ENCODE measurements at regions not wholly inside any gene's neighbourhood (a gene's known extent, or its start where the extent isn't known, plus 50 kb on each side); places are given as distances from the start of the nearest gene placed in this dataset.
A peak's percentile ranks its signal among the peaks of the same experiment; 100 is the strongest.
"Not testable (repeated sequence)": the region's sequence is repeated elsewhere in the genome, so short reads cannot be mapped to it uniquely, and the experiment has no call there.

DNA sequence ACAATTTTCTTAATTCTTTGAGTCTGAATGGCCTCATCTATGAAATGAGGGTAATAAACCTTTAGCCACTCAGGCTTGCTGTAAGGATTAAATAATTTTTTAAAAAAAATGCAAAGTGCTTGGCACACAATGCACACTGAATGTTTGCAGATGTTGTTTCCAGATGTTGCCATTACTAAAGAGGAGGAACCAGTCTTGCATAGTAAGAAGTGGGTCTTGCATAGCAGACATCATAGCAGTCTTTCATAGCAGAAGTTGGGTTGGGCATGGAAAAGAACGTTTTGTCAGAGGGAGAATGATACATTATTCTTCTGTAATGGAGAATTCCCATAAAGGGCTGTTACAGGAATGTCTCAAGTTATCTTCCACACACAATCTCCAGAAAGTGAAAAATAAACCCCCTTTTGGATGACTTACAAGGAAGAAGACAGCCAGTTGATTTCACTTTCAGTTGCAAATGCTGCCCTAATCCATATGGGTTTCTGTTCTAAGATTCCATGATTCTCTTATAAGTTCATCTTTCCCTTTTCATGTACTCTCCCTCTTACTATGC, 327.7 kb downstream of the SUCLG1 start:
- DNase-seq, result no peak

DNA sequence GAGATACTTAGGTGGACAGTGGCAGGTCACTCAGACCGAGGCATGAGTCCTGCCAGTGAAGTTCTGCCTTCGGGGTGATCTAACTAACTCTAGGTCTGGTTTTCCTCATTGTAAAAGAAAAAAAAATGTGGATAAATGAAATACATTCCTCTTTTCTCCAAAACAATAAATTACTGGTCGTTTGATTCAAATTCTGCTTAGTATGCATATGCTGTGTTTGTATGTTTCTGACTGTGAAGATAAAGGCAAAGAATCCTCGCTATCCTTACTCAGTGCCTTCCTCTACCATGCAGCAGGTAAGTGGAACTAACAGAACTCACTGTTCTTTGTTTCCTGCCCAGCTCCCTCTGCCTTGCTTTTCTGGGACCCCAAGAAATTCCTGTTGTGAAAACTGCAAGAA, 330.1 kb downstream of the SUCLG1 start:
- no peak for DNase-seq

DNA sequence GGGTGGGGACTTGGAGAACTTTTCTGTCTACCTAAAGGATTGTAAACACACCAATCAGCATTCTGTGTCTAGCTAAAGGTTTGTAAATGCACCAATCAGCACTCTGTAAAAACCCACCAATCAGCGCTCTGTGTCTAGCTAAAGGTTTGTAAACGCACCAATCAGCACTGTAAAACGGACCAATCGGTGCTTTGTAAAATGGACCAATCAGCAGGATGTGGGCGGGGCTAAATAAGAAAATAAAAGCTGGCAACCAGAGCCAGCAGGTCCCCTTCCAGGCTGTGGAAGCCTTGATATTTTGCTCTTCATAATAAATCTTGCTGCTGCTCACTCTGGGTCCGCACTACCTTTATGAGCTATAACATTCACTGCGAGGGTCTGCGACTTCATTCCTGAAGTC, 331.3 kb downstream of the SUCLG1 start:
- not testable (repeated sequence) for DNase-seq

DNA sequence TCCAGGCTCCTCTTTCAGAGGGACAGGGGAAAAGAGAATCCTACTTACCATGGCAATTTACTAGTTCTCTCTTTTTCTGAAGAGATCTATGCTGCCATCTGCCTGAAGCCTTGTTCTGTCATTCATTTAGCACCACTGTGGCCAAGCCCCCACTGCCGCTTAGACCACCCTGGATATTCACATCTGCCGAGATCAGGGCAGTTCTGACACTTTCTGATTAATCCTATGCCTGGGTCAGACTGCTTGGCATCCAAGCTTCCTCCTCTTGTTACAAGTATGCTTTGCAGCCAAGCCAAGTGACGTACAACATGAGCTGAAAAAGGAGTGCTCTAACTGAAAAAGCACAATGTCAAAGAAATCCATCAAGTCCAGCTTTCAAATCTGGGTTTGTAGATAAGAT, 332.6 kb downstream of the SUCLG1 start:
- DNase-seq, result no peak

DNA sequence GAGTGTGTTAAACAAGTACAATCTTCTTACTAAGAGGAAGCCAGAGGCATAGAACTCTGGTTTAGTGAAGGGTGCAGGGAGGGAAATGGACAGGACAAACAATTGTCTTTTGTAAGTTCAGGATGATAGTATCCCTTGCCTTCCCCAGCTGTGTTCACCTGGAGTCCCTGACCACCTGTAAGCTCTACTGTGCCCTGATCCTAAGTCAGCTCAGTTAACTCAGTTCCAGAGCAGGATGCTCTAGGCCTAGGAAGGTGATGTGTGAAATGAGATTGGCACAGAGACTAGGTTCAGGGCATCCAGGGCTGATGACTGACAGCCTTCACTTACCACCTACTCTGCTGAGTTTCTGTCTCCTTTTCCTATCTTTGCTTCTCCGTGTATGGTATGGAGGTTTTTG, 333.0 kb downstream of the SUCLG1 start:
- no peak for DNase-seq

DNA sequence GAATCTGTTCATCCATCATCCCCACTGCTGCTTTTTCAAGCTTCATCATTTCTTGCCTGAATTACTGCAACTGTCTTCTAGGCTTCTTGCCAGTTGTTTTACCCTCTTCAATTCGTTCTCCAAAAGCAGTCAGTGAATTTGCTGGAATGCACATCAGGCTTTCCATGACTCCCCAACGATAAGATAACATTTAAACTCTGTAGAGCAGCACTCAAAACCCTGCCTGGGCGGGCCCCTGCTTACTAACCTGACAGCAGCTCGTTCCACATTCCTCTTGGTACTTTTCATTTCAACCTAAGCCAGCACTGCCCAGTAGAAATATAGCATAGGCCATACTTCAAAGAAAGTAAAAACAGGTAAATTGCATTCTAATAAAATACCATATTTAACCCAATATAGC, 342.9 kb downstream of the SUCLG1 start:
- DNase-seq, result no peak

DNA sequence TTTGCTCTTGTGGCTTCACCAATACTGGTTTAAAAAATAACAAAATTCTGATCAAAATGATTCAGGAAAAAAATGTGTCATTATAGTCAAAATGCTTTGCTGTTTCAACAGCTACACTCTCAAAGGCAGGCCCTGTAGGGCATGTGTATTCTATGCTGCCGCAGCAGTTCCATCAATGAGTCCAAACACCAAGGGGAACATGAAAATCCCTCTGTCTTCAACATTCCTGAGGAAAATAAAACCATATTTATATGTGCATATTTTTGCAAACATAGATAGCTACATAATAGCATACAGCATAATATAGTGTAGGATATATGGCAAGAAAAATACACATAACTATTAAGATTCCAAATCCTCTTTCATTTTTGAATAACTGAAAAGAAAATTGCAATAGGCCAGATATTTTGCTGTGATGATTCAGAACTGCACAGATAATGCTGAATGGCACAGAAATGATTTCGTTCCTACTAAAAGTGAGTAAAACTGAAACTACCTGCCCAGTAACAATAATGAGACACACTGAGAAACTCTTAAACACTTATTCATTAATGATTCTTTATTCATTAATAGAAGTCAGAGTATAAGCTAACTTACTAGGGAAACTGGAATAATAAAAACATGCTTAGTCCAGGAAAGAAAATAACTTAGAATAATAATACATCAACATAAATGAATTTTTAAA, 343.8 kb downstream of the SUCLG1 start:
- DNase-seq, result no peak

DNA sequence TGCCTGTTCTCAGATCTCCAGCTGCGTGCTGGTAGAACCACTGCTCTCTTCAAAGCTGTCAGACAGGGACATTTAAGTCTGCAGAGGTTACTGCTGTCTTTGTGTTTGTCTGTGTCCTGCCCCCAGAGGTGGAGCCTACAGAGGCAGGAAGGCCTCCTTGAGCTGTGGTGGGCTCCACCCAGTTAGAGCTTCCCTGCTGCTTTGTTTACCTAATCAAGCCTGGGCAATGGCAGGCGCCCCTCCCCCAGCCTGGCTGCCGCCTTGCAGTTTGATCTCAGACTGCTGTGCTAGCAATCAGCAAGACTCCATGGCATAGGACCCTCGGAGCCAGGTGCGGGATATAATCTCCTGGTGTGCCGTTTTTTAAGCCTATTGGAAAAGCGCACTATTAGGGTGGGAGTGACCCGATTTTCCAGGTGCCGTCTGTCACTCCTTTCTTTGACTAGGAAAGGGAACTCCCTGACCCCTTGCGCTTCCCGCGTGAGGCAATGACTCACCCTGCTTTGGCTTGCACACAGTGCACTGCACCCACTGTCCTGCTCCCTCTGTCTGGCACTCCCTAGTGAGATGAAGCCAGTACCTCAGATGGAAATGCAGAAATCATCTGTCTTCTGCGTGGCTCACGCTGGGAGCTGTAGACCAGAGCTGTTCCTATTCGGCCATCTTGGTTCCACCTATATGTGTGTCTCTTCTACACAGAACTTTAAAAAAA, 355.1 kb downstream of the SUCLG1 start:
- DNase-seq, result not testable (repeated sequence)

DNA sequence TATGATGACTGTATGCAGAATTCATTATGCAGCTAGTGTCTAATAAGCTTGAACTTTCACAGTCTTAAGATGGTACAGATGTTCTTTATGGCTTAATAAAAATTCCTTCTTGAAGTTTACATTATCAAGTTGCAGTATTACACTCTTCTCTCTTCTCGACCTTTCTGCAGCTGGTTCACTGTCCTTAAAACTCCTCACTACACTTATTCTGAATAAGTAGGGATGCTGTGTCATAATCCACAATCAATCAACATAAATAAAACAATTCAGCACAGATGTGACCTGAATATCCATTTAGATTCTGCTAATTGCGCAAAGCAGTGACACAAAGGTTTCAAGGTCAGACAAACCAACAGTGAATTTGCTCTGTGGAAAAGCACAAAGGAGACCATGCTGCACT, 356.8 kb downstream of the SUCLG1 start:
- DNase-seq, result no peak

DNA sequence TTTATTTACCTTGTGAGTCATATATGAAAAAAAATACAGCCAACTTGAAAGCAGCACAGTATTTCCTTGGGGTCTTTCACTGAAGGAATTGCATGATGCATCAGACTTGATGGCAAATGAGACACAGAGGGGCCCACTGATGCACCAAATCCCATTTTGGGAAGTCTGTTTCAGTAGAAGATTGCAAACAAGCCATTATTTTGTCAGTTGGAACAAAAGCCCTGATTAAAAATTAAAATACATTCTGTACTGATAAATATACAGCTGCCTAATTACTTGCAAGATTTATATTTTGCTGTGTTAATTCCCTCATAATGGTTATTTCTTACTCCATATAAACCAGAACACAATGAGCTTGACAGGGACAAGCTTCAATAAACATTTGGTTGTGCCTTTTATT, 370.4 kb downstream of the SUCLG1 start:
- no peak for DNase-seq

DNA sequence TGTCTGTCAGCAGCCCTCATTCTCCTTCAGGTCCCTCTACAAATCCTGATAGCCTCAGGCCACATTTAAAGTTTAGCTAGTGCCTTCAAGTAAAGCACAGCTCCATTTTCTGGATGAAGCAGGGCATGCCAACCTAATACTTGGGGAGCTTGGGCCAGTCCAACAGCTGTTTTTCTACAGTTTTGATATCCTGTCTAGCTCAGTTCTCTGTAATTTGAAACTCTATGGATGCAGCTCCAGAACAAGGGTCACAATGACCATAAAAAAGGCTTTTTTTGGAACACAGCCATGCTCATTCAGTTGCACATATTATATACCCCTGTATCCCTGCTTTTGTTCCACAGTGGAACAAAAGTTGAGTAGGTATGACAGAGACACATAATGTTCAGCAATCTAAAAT, 373.5 kb downstream of the SUCLG1 start:
- DNase-seq, result no peak

DNA sequence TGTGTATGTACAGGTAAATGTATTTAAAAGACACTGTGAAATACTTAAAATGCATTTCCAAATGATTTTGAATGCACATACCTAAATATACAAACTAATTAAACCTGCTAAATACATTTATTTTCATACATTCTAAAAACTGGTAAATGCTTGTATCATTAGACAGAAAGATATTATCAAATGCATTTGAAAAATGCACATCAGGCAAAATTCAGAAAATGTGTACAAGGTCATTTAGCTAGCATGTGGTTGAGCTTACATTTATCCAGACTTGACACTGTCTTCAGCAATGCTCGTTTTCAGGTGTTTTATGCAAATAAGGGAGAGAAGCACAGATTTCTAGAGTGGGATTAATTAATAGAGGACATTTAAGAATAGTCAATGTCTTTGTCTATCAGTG, 374.2 kb downstream of the SUCLG1 start:
- no peak for DNase-seq

DNA sequence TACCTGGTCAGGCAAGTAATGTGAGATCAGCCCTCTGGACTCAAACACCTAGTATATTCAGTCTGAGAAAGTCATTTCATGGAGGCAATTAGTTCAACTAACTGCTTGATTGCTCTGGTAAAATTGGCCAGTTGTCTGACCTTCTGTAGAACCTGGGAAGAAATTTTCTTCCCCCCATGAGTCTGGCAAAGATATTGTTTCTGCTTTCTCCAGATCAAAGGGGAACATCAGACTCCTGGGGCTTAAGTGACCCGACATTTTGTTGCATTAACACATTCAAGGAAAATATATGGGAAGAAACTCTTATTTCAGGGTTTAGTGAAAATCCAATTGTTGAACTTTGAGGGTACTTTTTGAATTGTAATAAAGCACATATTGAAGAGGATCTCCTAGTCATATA, 375.1 kb downstream of the SUCLG1 start:
- no peak for DNase-seq

DNA sequence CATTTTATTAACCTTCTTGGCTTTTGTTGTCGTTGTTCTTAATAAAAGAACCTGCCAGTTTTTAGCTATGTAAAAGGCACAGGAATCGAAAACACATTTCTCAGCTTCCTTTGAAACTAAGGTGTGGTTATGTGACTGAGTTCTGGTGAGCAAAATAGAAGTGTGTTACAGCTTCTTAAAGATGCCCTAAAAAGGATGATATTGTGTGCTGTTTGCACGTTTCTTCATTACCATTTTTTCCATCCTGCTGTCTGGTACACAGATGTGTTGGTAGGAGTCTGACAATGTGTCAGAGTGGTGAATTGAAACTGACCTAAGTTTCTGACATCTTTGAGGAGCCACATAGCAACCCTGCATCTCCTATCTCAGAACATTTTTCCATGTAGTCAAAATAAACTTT, 380.6 kb downstream of the SUCLG1 start:
- no peak for DNase-seq

DNA sequence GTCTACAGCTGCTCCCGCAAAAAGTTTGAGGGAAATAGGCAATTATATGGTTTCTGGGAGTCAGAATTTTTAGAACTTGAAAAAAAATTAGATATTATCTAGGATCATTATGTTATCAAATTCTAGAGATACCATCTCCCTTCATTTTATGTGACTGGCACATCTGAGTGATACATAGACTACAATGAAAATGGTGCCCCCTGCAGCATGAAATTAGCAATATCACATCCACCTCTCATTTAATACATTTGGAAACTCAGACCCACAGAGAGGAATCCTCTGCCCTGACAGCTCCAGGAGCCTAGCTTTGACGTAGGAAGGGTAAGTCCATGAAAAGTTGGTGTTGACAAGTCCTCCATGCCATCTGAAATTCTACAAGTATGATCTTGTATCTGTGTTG, 381.6 kb downstream of the SUCLG1 start:
- peak; percentile 29 for DNase-seq

DNA sequence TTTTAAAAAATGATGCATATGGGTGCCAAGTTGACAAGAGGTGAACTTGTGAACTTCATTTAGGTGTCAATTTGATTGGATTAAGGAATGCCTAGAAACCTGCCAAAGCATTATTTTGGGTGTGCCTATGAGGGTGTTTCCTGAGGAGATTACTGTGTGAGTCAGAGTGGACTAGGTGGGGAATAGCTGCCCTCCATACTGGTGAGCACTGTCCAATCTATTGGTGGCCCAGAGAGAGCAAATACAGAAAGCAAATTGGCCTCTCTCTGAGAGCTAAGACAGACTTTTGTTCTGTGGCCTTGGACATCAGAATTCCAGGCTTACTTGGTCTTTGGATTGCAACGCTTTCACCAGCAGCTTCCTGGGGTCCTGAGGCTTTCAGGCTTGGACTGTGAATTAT, 388.0 kb downstream of the SUCLG1 start:
- DNase-seq, result no peak

DNA sequence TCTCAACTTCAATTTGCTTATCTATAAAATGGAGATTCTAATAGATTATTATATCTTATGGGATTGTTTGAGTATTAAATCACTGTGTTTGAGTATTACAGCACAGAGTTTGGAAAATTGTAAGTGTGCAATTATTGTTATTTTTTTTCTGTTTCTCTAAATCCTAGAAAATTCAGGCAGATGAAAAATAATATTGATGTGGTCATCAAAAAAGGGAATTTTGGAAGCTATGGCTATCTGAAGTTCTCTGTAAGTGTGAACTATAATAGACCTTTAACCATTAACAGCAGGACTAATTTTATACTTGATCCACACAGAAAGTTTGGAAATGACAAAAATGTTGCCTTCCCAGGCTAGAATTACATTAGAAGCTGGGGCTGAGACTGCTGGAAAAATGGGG, 393.2 kb downstream of the SUCLG1 start:
- DNase-seq, result no peak

DNA sequence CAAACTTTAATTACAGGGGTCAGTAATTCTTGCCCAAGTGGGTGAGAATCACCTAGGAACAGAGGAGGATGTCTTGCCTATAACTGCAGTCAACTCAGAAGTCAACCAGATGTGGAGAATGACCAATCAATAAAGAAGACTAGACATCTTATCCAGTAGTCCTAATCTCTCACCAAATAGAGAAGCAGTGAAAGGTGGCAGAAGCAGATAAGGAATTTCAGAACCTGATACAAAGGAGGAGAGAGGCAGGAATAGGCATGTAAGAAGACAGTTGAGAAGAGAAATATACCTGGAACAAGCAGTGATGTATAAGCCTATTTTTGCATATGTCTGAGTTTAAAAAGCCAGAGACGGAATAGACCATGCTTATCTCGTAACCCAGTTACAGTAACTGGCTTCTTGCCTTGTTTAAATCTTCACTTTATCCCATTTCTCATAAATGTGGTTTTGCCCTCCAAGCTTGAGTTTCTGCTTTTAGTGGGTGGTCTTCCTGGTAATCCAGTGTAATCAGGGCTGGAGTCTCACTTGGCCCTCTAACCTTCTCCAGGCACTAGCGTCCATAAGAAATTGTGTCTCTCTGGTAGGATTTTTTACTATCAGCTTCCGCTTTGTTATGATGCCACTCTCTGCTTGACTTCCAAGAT, 401.0 kb downstream of the SUCLG1 start:
- no peak for DNase-seq

DNA sequence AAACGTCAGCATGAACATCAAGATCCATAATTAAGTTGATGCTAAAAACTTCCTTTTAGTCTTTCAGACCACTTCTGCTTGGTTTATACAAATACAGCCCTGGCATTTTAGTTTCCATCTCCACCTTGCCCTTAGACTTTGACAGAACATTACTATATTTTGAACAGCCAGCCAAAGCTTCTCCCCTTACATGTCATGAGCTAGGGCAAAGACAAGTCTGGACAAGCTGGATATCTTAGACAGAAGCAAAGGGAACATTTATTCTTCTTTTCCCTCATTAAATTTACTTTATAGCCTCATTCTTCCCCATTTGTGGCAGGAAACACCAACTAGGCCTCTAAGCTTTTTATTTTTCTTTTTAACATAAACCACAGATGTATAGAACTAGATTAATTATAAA, 403.3 kb downstream of the SUCLG1 start:
- DNase-seq, result no peak

DNA sequence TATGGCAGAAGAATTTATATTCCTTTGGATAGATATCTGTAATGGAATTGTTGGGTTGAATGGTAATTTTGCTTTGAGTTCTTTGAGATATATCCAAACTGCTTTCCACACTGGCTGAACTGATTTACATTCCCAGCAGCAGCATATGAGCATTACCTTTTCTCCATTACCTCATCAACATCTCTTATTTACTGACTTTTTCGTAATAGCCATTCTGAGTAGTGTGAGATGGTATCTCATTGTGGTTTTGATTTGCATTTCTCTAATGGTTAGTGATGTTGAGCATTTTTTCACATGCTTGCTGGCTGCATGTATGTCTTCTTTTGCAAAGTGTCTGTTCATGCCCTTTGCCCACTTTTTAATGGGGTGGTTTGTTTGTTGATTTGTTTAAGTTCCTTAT, 404.5 kb downstream of the SUCLG1 start:
- not testable (repeated sequence) for DNase-seq

DNA sequence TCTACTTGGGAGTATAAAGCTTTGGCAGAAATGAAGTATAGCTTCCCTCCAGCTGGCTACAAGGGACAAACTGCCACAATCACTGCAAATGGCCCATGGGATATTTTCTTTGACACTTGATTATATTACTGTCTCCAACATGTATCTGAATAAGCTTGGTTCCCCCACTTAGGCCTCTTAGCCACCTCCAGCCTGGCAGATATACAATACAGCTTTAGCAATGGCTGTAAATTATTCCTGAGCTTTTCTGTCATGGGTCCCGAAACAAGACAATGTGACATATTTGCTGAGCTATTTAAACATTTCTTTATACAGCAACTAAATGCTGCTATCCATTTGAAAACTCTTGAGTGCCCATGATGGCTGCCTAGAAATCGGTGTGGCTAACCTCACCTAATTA, 406.2 kb downstream of the SUCLG1 start:
- DNase-seq, result no peak

DNA sequence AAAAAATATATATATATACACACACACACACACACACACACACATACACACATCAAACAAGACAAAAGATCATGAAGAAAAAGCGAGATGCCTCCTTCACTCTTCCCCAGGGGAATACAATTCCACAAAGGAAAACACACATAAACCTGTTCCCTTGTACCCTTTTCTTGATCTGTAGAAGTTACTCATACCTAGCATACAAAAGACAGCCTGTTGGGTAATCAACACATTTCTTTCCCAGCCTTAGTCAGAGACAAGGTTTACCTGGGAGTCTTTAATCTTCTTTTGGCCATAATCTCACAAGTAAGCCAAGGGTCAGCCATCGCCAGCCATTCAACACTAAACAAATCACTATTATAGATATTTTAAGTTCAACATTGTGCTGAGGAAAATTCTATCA, 407.0 kb downstream of the SUCLG1 start:
- no peak for DNase-seq

DNA sequence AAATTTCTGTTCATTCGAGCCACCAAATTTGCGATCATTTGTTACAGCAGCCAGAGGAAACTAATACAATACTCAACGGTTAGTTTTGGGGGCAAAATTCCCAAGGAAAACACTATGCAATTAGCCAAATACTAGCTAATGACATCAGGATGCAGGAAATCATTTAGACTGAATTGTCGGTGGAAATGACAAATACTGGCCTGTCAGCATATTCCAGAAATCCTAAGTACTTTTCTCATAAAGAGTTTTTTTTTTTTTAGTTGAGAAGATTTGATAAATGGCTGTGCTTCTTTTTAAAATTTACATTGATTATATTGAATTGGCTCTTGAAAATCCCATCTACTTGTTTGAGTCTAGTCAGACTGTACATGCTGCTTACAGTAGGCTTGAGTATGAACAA, 410.1 kb downstream of the SUCLG1 start:
- DNase-seq, result no peak

DNA sequence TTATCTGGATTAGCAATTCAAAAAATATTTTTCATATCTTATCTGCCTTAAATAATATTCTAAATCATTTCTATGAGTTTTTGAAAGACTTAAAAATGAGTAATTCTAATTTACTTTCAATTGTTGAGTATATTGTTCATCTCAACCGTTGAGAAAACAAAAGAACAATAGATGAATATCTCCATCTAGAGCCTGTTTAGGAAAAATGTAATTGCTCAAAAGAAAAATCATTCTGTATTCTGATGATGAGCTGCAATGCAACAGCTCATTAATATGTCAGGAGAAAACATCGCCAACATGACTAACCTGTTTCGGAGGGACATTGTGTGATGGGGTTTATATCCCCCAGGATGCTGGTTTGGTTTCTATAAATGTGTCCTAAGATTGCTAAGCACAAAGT, 417.6 kb downstream of the SUCLG1 start:
- DNase-seq, result no peak

Data from GDM1 (cell line).